Glomerular endothelial cell (primary cell): ENCODE measurements at regions not wholly inside any gene's neighbourhood (a gene's known extent, or its start where the extent isn't known, plus 50 kb on each side); places are given as distances from the start of the nearest gene placed in this dataset.

Source experiments
- DNase-seq: peaks from one replicate; pipeline ENCODE4 v3.0.0-alpha.2; 2011; ENCODE audit warnings: low read depth, low spot score; ENCODE audit errors: extremely low read depth

GRCh38 chr1:209375671-209376365, 207.7 kb upstream of the CAMK1G start:
- no peak for DNase-seq

GRCh38 chr1:209376774-209377173, 206.7 kb upstream of the CAMK1G start:
- DNase-seq, result no peak

GRCh38 chr1:209377995-209378394, 205.5 kb upstream of the CAMK1G start:
- DNase-seq, result no peak

- DNase-seq, result no peak
Measured at GRCh38 chr1:209379280-209379679, 204.2 kb upstream of the CAMK1G start.

GRCh38 chr1:209380420-209380819, 203.1 kb upstream of the CAMK1G start:
- no peak for DNase-seq

- DNase-seq, result no peak
Measured at GRCh38 chr1:209382231-209383100, 201.0 kb upstream of the CAMK1G start.

- no peak for DNase-seq
Measured at GRCh38 chr1:209383422-209383821, 200.1 kb upstream of the CAMK1G start.

GRCh38 chr1:209383907-209384709, 199.4 kb upstream of the CAMK1G start:
- no peak for DNase-seq

GRCh38 chr1:209384710-209385550, 198.6 kb upstream of the CAMK1G start:
- no peak for DNase-seq

- DNase-seq, result no peak
Measured at GRCh38 chr1:209386156-209386555, 197.4 kb upstream of the CAMK1G start.

GRCh38 chr1:209387271-209387968, 196.1 kb upstream of the CAMK1G start:
- no peak for DNase-seq

- no peak for DNase-seq
Measured at GRCh38 chr1:209387969-209388329, 195.6 kb upstream of the CAMK1G start.

- DNase-seq, result no peak
Measured at GRCh38 chr1:209388358-209388757, 195.2 kb upstream of the CAMK1G start.

- no peak for DNase-seq
Measured at GRCh38 chr1:209389258-209389657, 194.3 kb upstream of the CAMK1G start.

GRCh38 chr1:209389975-209390374, 193.5 kb upstream of the CAMK1G start:
- no peak for DNase-seq

- DNase-seq, result no peak
Measured at GRCh38 chr1:209390764-209391163, 192.8 kb upstream of the CAMK1G start.

GRCh38 chr1:209391792-209392191, 191.7 kb upstream of the CAMK1G start:
- DNase-seq, result no peak

- DNase-seq, result no peak
Measured at GRCh38 chr1:209395169-209395568, 188.3 kb upstream of the CAMK1G start.

- DNase-seq, result no peak
Measured at GRCh38 chr1:209397371-209397770, 186.1 kb upstream of the CAMK1G start.

- no peak for DNase-seq
Measured at GRCh38 chr1:209397910-209398309, 185.6 kb upstream of the CAMK1G start.
